Neuronal stem cell (in vitro differentiated cells): ENCODE measurements at regions not wholly inside any gene's neighbourhood (a gene's known extent, or its start where the extent isn't known, plus 50 kb on each side); places are given as distances from the start of the nearest gene placed in this dataset.
"Not testable (repeated sequence)": the region's sequence is repeated elsewhere in the genome, so short reads cannot be mapped to it uniquely, and the experiment has no call there.

Source experiments
- DNase-seq: peaks from one replicate; pipeline ENCODE4 v3.0.0-alpha.2; 2013; ENCODE audit warnings: low spot score
- H2AFZ ChIP-seq: one replicate; pipeline ENCODE4 v1.6.1; 2013; ENCODE audit warnings: mild to moderate bottlenecking, low read length, inconsistent platforms
- H2AK5ac ChIP-seq: 2 replicates; pipeline ENCODE4 v1.6.1; 2013; ENCODE audit warnings: low read depth, mild to moderate bottlenecking, inconsistent platforms, low read length, moderate library complexity, mixed read lengths
- H2BK120ac ChIP-seq: 2 replicates; pipeline ENCODE4 v1.6.1; 2013; ENCODE audit warnings: low read depth, mild to moderate bottlenecking, inconsistent platforms, low read length, moderate library complexity, mixed read lengths
- H2BK12ac ChIP-seq: one replicate; pipeline ENCODE4 v1.6.1; 2013; ENCODE audit warnings: low read length, inconsistent platforms
- H2BK15ac ChIP-seq: 2 replicates; pipeline ENCODE4 v1.6.1; 2013; ENCODE audit warnings: mild to moderate bottlenecking, low read length, inconsistent platforms, mixed read lengths
- H2BK5ac ChIP-seq: one replicate; pipeline ENCODE4 v1.6.1; 2013; ENCODE audit warnings: inconsistent platforms, mild to moderate bottlenecking, low read length, moderate library complexity
- H3K14ac ChIP-seq: one replicate; pipeline ENCODE4 v1.6.1; 2013; ENCODE audit warnings: low read length, inconsistent platforms
- H3K18ac ChIP-seq: 2 replicates; pipeline ENCODE4 v1.6.1; 2013; ENCODE audit warnings: low read length, inconsistent platforms
- H3K23ac ChIP-seq: 2 replicates; pipeline ENCODE4 v1.6.1; 2013; ENCODE audit warnings: low read depth, mild to moderate bottlenecking, mixed read lengths, low read length, inconsistent platforms; ENCODE audit not compliant: poor library complexity
- H3K27ac ChIP-seq: replicated peaks from 3 replicates; pipeline ENCODE4 v1.5.1; 2013; ENCODE audit warnings: low read length, inconsistent platforms
- H3K27me3 ChIP-seq, 3 experiments: 2 replicates each; pipeline ENCODE4 v1.6.1; 2013; ENCODE audit warnings: low read length in 3 of 3, mild to moderate bottlenecking in 2 of 3, inconsistent platforms in 1 of 3, low read depth in 1 of 3, mixed read lengths in 1 of 3, moderate library complexity in 1 of 3; ENCODE audit not compliant: control insufficient read depth in 3 of 3, insufficient read depth in 3 of 3
- H3K36me3 ChIP-seq, 2 donors: replicated peaks in 1 of 2; 2 replicates each; pipeline ENCODE4 v1.6.1; 2013; ENCODE audit warnings: low read length in 2 of 2; ENCODE audit not compliant: control insufficient read depth in 2 of 2, insufficient read depth in 2 of 2
- H3K4ac ChIP-seq: 2 replicates; pipeline ENCODE4 v1.6.1; 2013; ENCODE audit warnings: inconsistent platforms, mild to moderate bottlenecking, low read length, moderate library complexity
- H3K4me1 ChIP-seq, 2 donors: 1 replicate in 1 of 2; 2 replicates in 1 of 2; pipeline ENCODE4 v1.6.1; 2013; ENCODE audit warnings: low read length in 2 of 2, low read depth in 1 of 2; ENCODE audit not compliant: control insufficient read depth in 2 of 2, insufficient read depth in 1 of 2
- H3K4me2 ChIP-seq: one replicate; pipeline ENCODE4 v1.6.1; 2013; ENCODE audit warnings: mild to moderate bottlenecking, low read length, inconsistent platforms; ENCODE audit not compliant: insufficient read depth, poor library complexity, severe bottlenecking
- H3K4me3 ChIP-seq, 2 donors: 2 replicates each; pipeline ENCODE4 v1.5.1; 2013; ENCODE audit warnings: low read length in 2 of 2, mild to moderate bottlenecking in 2 of 2, inconsistent platforms in 1 of 2, moderate library complexity in 1 of 2
- H3K79me1 ChIP-seq: one replicate; pipeline ENCODE4 v1.6.1; 2013; ENCODE audit warnings: low read depth, mild to moderate bottlenecking, inconsistent platforms, low read length, moderate library complexity
- H3K9ac ChIP-seq: one replicate; pipeline ENCODE4 v1.6.1; 2013; ENCODE audit warnings: mild to moderate bottlenecking, low read depth, low read length, inconsistent platforms; ENCODE audit not compliant: poor library complexity
- H3K9me3 ChIP-seq, 2 donors: replicated peaks in 1 of 2; 2 replicates each; pipeline versions ENCODE3 to v1.6.1; 2013; ENCODE audit warnings: low read length in 2 of 2, mild to moderate bottlenecking in 2 of 2, inconsistent platforms in 1 of 2, low read depth in 1 of 2, mixed read lengths in 1 of 2, moderate library complexity in 1 of 2; ENCODE audit not compliant: control insufficient read depth in 2 of 2, insufficient read depth in 1 of 2
- H4K8ac ChIP-seq: one replicate; pipeline ENCODE4 v1.6.1; 2013; ENCODE audit warnings: low read depth, mild to moderate bottlenecking, inconsistent platforms, low read length, moderate library complexity
- H4K91ac ChIP-seq: one replicate; pipeline ENCODE4 v1.6.1; 2013; ENCODE audit warnings: low read length, low read depth, mild to moderate bottlenecking, inconsistent platforms; ENCODE audit not compliant: poor library complexity
- WGBS, 2 donors: extraction: QIAGEN DNeasy Blood & Tissue Kit; methylation state at CpG; one replicate each; pipeline ENCODE4 v1.1.7; 2013; ENCODE audit warnings: missing lambda C conversion rate in 2 of 2, mixed read lengths in 1 of 2; ENCODE audit not compliant: insufficient read length in 2 of 2, insufficient replicate concordance in 1 of 2; ENCODE audit errors: extremely low coverage in 2 of 2; 5-methylcytosine and 5-hydroxymethylcytosine counted together

DNA sequence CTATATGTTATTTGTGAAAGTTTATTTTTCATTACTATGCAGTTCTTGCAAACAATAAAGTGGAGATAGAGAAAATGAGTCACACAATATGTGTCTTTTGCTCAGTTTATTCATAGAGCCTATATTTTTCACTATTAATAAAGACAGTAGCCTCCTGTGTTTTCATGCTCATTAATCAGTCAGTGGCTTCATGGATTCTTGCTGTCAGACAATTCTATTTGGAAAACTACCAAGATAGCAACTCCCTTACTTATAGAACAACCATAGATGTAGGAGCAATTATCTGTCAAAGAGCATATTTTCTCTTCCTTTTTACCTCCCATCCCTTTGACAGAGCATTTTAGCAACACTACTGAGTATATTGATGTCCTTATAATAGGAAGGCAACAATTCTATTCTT is 132.7 kb upstream of the CALCR start:
- Histone ChIP-seq H2AK5ac (no peak overlapping the region), H3K27ac (no peak overlapping the region), H2BK5ac (no peak overlapping the region), H3K36me3 (no peaks in the 10 kb centered on the region), H2BK15ac (no peak overlapping the region), H2BK120ac (no peak overlapping the region), H3K9me3 (no peaks in the 10 kb centered on the region), H3K14ac (no peak overlapping the region), H2AFZ (no peak overlapping the region), H3K4ac (no peak overlapping the region), H3K27me3 (no peaks in the 10 kb centered on the region), H3K4me1 (peaks cover 0 to 2% of the 10 kb centered on the region in 2 donors), H3K4me3 (no peak overlapping the region), H4K91ac (no peak overlapping the region), H3K23ac (no peak overlapping the region), H4K8ac (no peak overlapping the region), H3K4me2 (no peak overlapping the region), H3K9ac (no peak overlapping the region), H3K79me1 (no peaks in the 10 kb centered on the region), H3K18ac (no peak overlapping the region), H2BK12ac (no peak overlapping the region)
- DNase-seq: no peak

DNA sequence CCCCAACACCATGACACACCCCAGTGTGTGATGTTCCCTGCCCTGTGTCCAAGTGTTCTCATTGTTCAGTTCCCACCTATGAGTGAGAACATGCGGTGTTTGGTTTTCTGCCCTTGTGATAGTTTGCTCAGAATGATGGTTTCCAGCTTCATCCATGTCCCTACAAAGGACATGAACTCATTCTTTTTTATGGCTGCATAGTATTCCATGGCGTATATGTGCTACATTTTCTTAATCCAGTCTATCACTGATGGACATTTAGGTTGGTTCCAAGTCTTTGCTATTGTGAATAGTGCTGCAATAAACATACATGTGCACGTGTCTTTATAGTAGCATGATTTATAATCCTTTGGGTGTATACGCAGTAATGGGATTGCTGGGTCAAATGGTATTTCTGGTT is 131.6 kb upstream of the CALCR start:
- WGBS, 2 donors: no CpG with 5 or more reads among the region's 4 CpGs
- not testable (repeated sequence) for H3K9ac ChIP-seq, H3K23ac ChIP-seq, H3K14ac ChIP-seq, H3K79me1 ChIP-seq, H2BK5ac ChIP-seq, H2BK15ac ChIP-seq, H3K9me3 ChIP-seq, H3K4me2 ChIP-seq, H3K18ac ChIP-seq, H4K8ac ChIP-seq, H2AFZ ChIP-seq, DNase-seq, H3K27ac ChIP-seq, H3K4me1 ChIP-seq, H3K36me3 ChIP-seq, H4K91ac ChIP-seq, H2AK5ac ChIP-seq, H2BK120ac ChIP-seq, H3K27me3 ChIP-seq, H3K4ac ChIP-seq, H2BK12ac ChIP-seq, H3K4me3 ChIP-seq

DNA sequence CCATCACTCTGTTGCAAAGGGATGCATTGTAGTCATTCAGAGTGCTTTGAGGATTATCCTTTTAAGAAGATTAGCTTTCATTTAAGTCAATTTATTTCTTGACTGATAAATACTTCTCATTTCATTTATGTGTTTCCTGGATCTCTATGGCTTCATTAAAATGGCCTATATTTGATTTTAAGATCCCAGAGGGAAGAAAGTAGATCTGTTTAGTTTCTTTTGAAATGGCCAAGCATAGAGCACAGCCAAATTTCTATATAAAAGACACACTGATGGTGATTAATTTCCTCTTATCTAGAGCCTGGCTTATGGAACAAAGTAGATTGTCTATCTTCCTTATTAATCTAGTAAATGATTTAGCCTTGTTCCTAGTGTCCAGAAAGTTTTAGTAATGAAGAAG is 129.7 kb upstream of the CALCR start:
- Histone ChIP-seq H3K4ac (no peak overlapping the region), H3K36me3 (no peaks in the 10 kb centered on the region)

DNA sequence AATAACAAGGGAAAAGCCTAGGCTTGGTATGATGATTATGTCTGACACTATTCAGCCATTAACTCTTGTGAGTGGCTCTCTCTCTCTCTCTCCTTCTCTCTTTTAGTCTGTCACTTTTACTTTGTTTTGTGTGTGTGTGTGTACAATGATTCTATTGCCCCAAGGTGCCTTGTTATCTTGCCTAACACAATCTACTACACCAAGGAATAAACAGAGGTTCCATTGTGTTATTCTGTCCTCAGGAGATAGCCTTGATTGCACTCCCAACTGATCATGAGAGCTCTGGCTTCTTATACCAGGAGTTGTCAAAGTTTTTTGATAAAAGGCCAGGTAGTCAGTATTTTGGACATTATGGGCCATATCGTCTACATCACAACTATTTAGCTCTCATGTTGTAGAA is 123.4 kb upstream of the CALCR start:
- no CpG with 5 or more reads among the region's 1 CpG for WGBS, 2 donors
- no peak overlapping the region for H3K14ac ChIP-seq
- no peak overlapping the region for H4K8ac ChIP-seq
- H2BK5ac ChIP-seq: no peak overlapping the region
- H2BK15ac ChIP-seq: no peak overlapping the region
- no peak overlapping the region for H3K18ac ChIP-seq
- DNase-seq: no peak
- H3K36me3 ChIP-seq: no peaks in the 10 kb centered on the region
- H2BK120ac ChIP-seq: no peak overlapping the region
- no peaks in the 10 kb centered on the region for H3K27me3 ChIP-seq
- H2BK12ac ChIP-seq: no peak overlapping the region
- H4K91ac ChIP-seq: no peak overlapping the region
- no peak overlapping the region for H2AK5ac ChIP-seq
- no peak overlapping the region for H3K23ac ChIP-seq
- H3K9ac ChIP-seq: no peak overlapping the region
- H3K4me2 ChIP-seq: no peak overlapping the region
- no peak overlapping the region for H3K4me3 ChIP-seq
- H3K79me1 ChIP-seq: no peaks in the 10 kb centered on the region
- H3K9me3 ChIP-seq: peaks cover 0 to 5% of the 10 kb centered on the region in 2 donors
- H2AFZ ChIP-seq: no peak overlapping the region
- H3K4me1 ChIP-seq: no peaks in the 10 kb centered on the region
- H3K27ac ChIP-seq: no peak overlapping the region
- H3K4ac ChIP-seq: no peak overlapping the region

More for the DNA sequence above, 129.7 kb upstream of the CALCR start:
- Histone ChIP-seq H4K8ac (no peak overlapping the region), H3K9me3 (peaks cover 0 to 5% of the 10 kb centered on the region in 2 donors), H3K27me3 (no peaks in the 10 kb centered on the region), H2AFZ (no peak overlapping the region), H2BK15ac (no peak overlapping the region), H4K91ac (no peak overlapping the region), H3K18ac (no peak overlapping the region), H3K4me3 (no peak overlapping the region), H3K4me2 (no peak overlapping the region), H3K4me1 (peaks cover 0 to 2% of the 10 kb centered on the region in 2 donors), H2AK5ac (no peak overlapping the region), H2BK5ac (no peak overlapping the region), H3K9ac (no peak overlapping the region), H3K14ac (no peak overlapping the region), H2BK12ac (no peak overlapping the region), H2BK120ac (no peak overlapping the region), H3K23ac (no peak overlapping the region), H3K79me1 (no peaks in the 10 kb centered on the region), H3K27ac (no peak overlapping the region)
- no peak for DNase-seq
